H9 (cell line): ENCODE measurements at regions not wholly inside any gene's neighbourhood (a gene's known extent, or its start where the extent isn't known, plus 50 kb on each side); places are given as distances from the start of the nearest gene placed in this dataset.

Source experiments
- DNase-seq: peaks from one replicate; pipeline ENCODE4 v3.0.0-alpha.2; 2017
- H2AFZ ChIP-seq: one replicate; pipeline ENCODE4 v1.6.1; 2013; ENCODE audit warnings: mild to moderate bottlenecking, low read length, control low read depth, moderate library complexity
- H2AK5ac ChIP-seq: 2 replicates; pipeline ENCODE4 v1.6.1; 2013; ENCODE audit warnings: low read length, control low read depth, mixed read lengths; ENCODE audit not compliant: insufficient read length
- H2BK120ac ChIP-seq: one replicate; pipeline ENCODE4 v1.6.1; 2013; ENCODE audit warnings: low read depth, mild to moderate bottlenecking, low read length, control low read depth, inconsistent platforms; ENCODE audit not compliant: poor library complexity, severe bottlenecking
- H2BK12ac ChIP-seq: 2 replicates; pipeline ENCODE4 v1.6.1; 2013; ENCODE audit warnings: low read length, control low read depth, mixed read lengths, low read depth; ENCODE audit not compliant: insufficient read length
- H2BK15ac ChIP-seq: 2 replicates; pipeline ENCODE4 v1.6.1; 2013; ENCODE audit warnings: low read depth, low read length, control low read depth
- H2BK20ac ChIP-seq: one replicate; pipeline ENCODE4 v1.6.1; 2013; ENCODE audit warnings: low read depth, mild to moderate bottlenecking, low read length, control low read depth, inconsistent platforms; ENCODE audit not compliant: poor library complexity, severe bottlenecking
- H2BK5ac ChIP-seq: 2 replicates; pipeline ENCODE4 v1.6.1; 2013; ENCODE audit warnings: low read length, control low read depth, mixed read lengths; ENCODE audit not compliant: insufficient read length
- H3K14ac ChIP-seq: 2 replicates; pipeline ENCODE4 v1.6.1; 2013; ENCODE audit warnings: low read length, control low read depth; ENCODE audit not compliant: insufficient read depth
- H3K18ac ChIP-seq: 2 replicates; pipeline ENCODE4 v1.6.1; 2013; ENCODE audit warnings: low read depth, mild to moderate bottlenecking, mixed read lengths, low read length, control low read depth; ENCODE audit not compliant: insufficient read length
- H3K23ac ChIP-seq: 2 replicates; pipeline ENCODE4 v1.6.1; 2013; ENCODE audit warnings: low read length, control low read depth, mixed read lengths, low read depth; ENCODE audit not compliant: insufficient read length
- H3K23me2 ChIP-seq: 2 replicates; pipeline ENCODE4 v1.6.1; 2013; ENCODE audit warnings: low read depth, mild to moderate bottlenecking, mixed read lengths, low read length, control low read depth; ENCODE audit not compliant: insufficient read length, poor library complexity, severe bottlenecking
- H3K27ac ChIP-seq: 2 replicates; pipeline ENCODE4 v1.5.1; 2013; ENCODE audit warnings: low read length, control low read depth, mixed read lengths, low read depth; ENCODE audit not compliant: insufficient read length
- H3K27me3 ChIP-seq: 2 replicates; pipeline ENCODE4 v1.6.1; 2013; ENCODE audit warnings: low read length, control low read depth, inconsistent platforms; ENCODE audit not compliant: insufficient read depth
- H3K4ac ChIP-seq: 2 replicates; pipeline ENCODE4 v1.6.1; 2013; ENCODE audit warnings: low read depth, mild to moderate bottlenecking, control low read depth, inconsistent platforms, low read length, moderate library complexity
- H3K4me1 ChIP-seq: 2 replicates; pipeline ENCODE4 v1.6.1; 2013; ENCODE audit warnings: low read length, control low read depth, inconsistent platforms; ENCODE audit not compliant: insufficient read depth
- H3K4me2 ChIP-seq: 2 replicates; pipeline ENCODE4 v1.6.1; 2013; ENCODE audit warnings: low read length, control low read depth, mixed read lengths; ENCODE audit not compliant: insufficient read length, insufficient read depth
- H3K56ac ChIP-seq: 2 replicates; pipeline ENCODE4 v1.6.1; 2013; ENCODE audit warnings: low read depth, mild to moderate bottlenecking, mixed read lengths, low read length, control low read depth; ENCODE audit not compliant: insufficient read length
- H3K79me1 ChIP-seq: 2 replicates; pipeline ENCODE4 v1.6.1; 2013; ENCODE audit warnings: low read depth, mild to moderate bottlenecking, moderate library complexity, low read length, control low read depth, inconsistent platforms; ENCODE audit not compliant: insufficient read depth, poor library complexity, severe bottlenecking
- H3K79me2 ChIP-seq: 2 replicates; pipeline ENCODE4 v1.6.1; 2013; ENCODE audit warnings: low read length, control low read depth, inconsistent platforms; ENCODE audit not compliant: insufficient read depth
- H3K9ac ChIP-seq: 2 replicates; pipeline ENCODE4 v1.6.1; 2013; ENCODE audit warnings: low read length, control low read depth, mixed read lengths; ENCODE audit not compliant: insufficient read length; ENCODE audit errors: extremely low read depth
- H3K9me3 ChIP-seq: one replicate; pipeline ENCODE4 v1.6.1; 2013; ENCODE audit warnings: low read depth, low read length, inconsistent platforms; ENCODE audit not compliant: control insufficient read depth
- H3T11ph ChIP-seq: one replicate; pipeline ENCODE4 v1.6.1; 2013; ENCODE audit warnings: mild to moderate bottlenecking, low read length, control low read depth, inconsistent platforms
- H4K20me1 ChIP-seq: one replicate; pipeline ENCODE4 v1.6.1; 2013; ENCODE audit not compliant: control insufficient read depth, insufficient read length, insufficient read depth
- H4K5ac ChIP-seq: 2 replicates; pipeline ENCODE4 v1.6.1; 2013; ENCODE audit warnings: low read depth, mild to moderate bottlenecking, mixed read lengths, low read length, control low read depth; ENCODE audit not compliant: insufficient read length
- H4K8ac ChIP-seq: replicated peaks from 2 replicates; pipeline ENCODE4 v1.6.1; 2013; ENCODE audit warnings: low read length, control low read depth, mixed read lengths, low read depth; ENCODE audit not compliant: insufficient read length
- H4K91ac ChIP-seq: 2 replicates; pipeline ENCODE4 v1.6.1; 2013; ENCODE audit warnings: low read depth, mild to moderate bottlenecking, moderate library complexity, mixed read lengths, low read length, control low read depth; ENCODE audit not compliant: insufficient read length
- H3K27ac Mint-ChIP-seq, 3 experiments: 2 replicates in 2 of 3; 3 replicates in 1 of 3; pipeline ENCODE4 v1.8.0; 2020 to 2021; ENCODE audit warnings: mixed read lengths in 3 of 3, mild to moderate bottlenecking in 1 of 3, moderate library complexity in 1 of 3
- H3K27me3 Mint-ChIP-seq: 2 replicates; pipeline ENCODE4 v1.8.0; 2021; ENCODE audit warnings: low read depth, mild to moderate bottlenecking, moderate library complexity, mixed read lengths
- H3K36me3 Mint-ChIP-seq, 3 experiments: 2 replicates in 2 of 3; 3 replicates in 1 of 3; pipeline ENCODE4 v1.8.0; 2020 to 2021; ENCODE audit warnings: low read depth in 3 of 3, mixed read lengths in 3 of 3; ENCODE audit not compliant: insufficient read depth in 1 of 3
- H3K4me1 Mint-ChIP-seq, 2 experiments: 2 replicates each; pipeline ENCODE4 v1.8.0; 2020; ENCODE audit warnings: mixed read lengths in 2 of 2
- H3K4me3 Mint-ChIP-seq, 2 experiments: 2 replicates in 1 of 2; 3 replicates in 1 of 2; pipeline ENCODE4 v1.8.0; 2020 to 2021; ENCODE audit warnings: mild to moderate bottlenecking in 2 of 2, mixed read lengths in 2 of 2, moderate library complexity in 1 of 2
- H3K9me3 Mint-ChIP-seq, 2 experiments: 2 replicates in 1 of 2; 3 replicates in 1 of 2; pipeline ENCODE4 v1.8.0; 2020; ENCODE audit warnings: mild to moderate bottlenecking in 2 of 2, mixed read lengths in 2 of 2, moderate library complexity in 1 of 2
- CTCF ChIP-seq: fragments of 200-600 bp; sonication (generic); conservative IDR thresholded peaks from 3 replicates; pipeline ENCODE4 v1.8.0; 2021; ENCODE audit warnings: antibody characterized with exemption, mild to moderate bottlenecking
- WGBS: extraction: QIAGEN DNeasy Blood & Tissue Kit; methylation state at CpG from one replicate; pipeline ENCODE4 v1.1.7; 2013; ENCODE audit warnings: missing lambda C conversion rate, low lambda C conversion rate, mixed read lengths; ENCODE audit not compliant: insufficient read length; ENCODE audit errors: extremely low coverage; 5-methylcytosine and 5-hydroxymethylcytosine counted together

- DNase-seq, result no peak
- no peak overlapping the region for H3K9ac ChIP-seq
- peaks cover 2 to 7% of the 10 kb centered on the region in 2 experiments for H3K4me1 Mint-ChIP-seq
- H3K23me2 ChIP-seq, result no peaks in the 10 kb centered on the region
- H2BK5ac ChIP-seq, result no peak overlapping the region
- no peak for TF ChIP-seq CTCF
- no peak overlapping the region for H3K4ac ChIP-seq
- no peak overlapping the region for H2AFZ ChIP-seq
- no peak overlapping the region for H3K4me3 Mint-ChIP-seq
- H3K4me1 ChIP-seq, result no peaks in the 10 kb centered on the region
- no peak overlapping the region for H3K4me2 ChIP-seq
- no peak overlapping the region for H2BK12ac ChIP-seq
- no peak overlapping the region for H3K23ac ChIP-seq
- H4K20me1 ChIP-seq, result no peaks in the 10 kb centered on the region
- H3K56ac ChIP-seq, result no peak overlapping the region
- H3K14ac ChIP-seq, result no peak overlapping the region
- H2AK5ac ChIP-seq, result no peak overlapping the region
- no peaks in the 10 kb centered on the region for H3K79me2 ChIP-seq
- no CpG with 5 or more reads among the region's 3 CpGs for WGBS
- H3K36me3 Mint-ChIP-seq, result no peaks in the 10 kb centered on the region
- no peak overlapping the region for H2BK120ac ChIP-seq
- H4K91ac ChIP-seq, result no peak overlapping the region
- no peak overlapping the region for H2BK20ac ChIP-seq
- no peaks in the 10 kb centered on the region for H3K79me1 ChIP-seq
- no peaks in the 10 kb centered on the region for H3K27me3 ChIP-seq
- H3K9me3 Mint-ChIP-seq, result no peaks in the 10 kb centered on the region; a peak in 1 of 5 replicates
- no peak overlapping the region for H4K8ac ChIP-seq
- no peaks in the 10 kb centered on the region for H3K9me3 ChIP-seq
- no peak overlapping the region for H3T11ph ChIP-seq
- peaks cover 6% of the 10 kb centered on the region; the same call in 1 of the 2 replicates for H3K27me3 Mint-ChIP-seq
- H4K5ac ChIP-seq, result no peak overlapping the region
- H3K27ac Mint-ChIP-seq, result no peak overlapping the region
- H2BK15ac ChIP-seq, result no peak overlapping the region
- no peak overlapping the region for H3K18ac ChIP-seq
- no peak overlapping the region for H3K27ac ChIP-seq
Measured at GRCh38 chr10:94105226-94105625, 111.5 kb downstream of the PLCE1 start.
